Chondrocyte (in vitro differentiated cells): ENCODE measurements at regions not wholly inside any gene's neighbourhood (a gene's known extent, or its start where the extent isn't known, plus 50 kb on each side); places are given as distances from the start of the nearest gene placed in this dataset.
A peak's percentile ranks its signal among the peaks of the same experiment; 100 is the strongest.

Experiments
- DNase-seq: peaks from one replicate; pipeline ENCODE4 v3.0.0; 2021; ENCODE audit warnings: mixed read lengths, low spot score
- H3K27ac Mint-ChIP-seq: one replicate; pipeline ENCODE4 v1.8.0; 2021; ENCODE audit warnings: mild to moderate bottlenecking, moderate library complexity, mixed read lengths; ENCODE audit not compliant: unreplicated experiment
- H3K27me3 Mint-ChIP-seq: 2 replicates; pipeline ENCODE4 v1.8.0; 2021; ENCODE audit warnings: low read depth, mixed read lengths
- H3K36me3 Mint-ChIP-seq: 2 replicates; pipeline ENCODE4 v1.8.0; 2021; ENCODE audit warnings: low read depth, mixed read lengths
- H3K4me1 Mint-ChIP-seq: 2 replicates; pipeline ENCODE4 v1.8.0; 2021; ENCODE audit warnings: low read depth, mild to moderate bottlenecking, mixed read lengths
- H3K4me3 Mint-ChIP-seq: one replicate; pipeline ENCODE4 v1.8.0; 2021; ENCODE audit warnings: mild to moderate bottlenecking, moderate library complexity, mixed read lengths; ENCODE audit not compliant: unreplicated experiment
- H3K9me3 Mint-ChIP-seq: 2 replicates; pipeline ENCODE4 v1.8.0; 2021; ENCODE audit warnings: low read depth, mixed read lengths
- TF ChIP-seq, protein P1 (sequence below): fragments of 200-600 bp; sonication (generic); IDR thresholded peaks from 2 replicates; pipeline ENCODE4 v1.5.0; 2021; ENCODE audit warnings: antibody characterized with exemption, mild to moderate bottlenecking, moderate library complexity

DNA sequence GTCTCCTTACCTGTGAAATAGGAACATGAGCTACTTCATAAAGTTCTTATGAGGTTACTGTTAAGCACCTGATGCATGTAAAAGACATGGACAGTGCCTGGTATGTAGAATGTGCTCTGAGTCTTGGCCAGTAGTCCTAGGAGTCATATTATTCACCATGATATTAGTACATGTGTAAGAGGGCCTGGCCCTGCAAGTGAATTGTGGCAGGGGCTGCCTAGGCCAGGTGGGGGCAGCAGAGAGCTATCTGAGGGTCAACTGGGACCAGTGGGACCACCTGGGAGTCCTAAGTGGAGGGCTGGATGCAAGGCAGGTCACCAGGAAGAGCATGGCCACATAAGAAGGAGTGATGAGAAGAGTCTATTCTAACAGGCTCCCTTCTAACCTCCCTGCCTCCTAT, 529.5 kb downstream of the SOX6 start:
- Mint-ChIP-seq H3K27me3 (no peaks in the 10 kb centered on the region), H3K4me1 (peaks cover 62% of the 10 kb centered on the region), H3K27ac (no peak overlapping the region), H3K9me3 (peaks cover 2% of the 10 kb centered on the region), H3K4me3 (no peak overlapping the region), H3K36me3 (no peaks in the 10 kb centered on the region)
- TF ChIP-seq, protein P1, sequence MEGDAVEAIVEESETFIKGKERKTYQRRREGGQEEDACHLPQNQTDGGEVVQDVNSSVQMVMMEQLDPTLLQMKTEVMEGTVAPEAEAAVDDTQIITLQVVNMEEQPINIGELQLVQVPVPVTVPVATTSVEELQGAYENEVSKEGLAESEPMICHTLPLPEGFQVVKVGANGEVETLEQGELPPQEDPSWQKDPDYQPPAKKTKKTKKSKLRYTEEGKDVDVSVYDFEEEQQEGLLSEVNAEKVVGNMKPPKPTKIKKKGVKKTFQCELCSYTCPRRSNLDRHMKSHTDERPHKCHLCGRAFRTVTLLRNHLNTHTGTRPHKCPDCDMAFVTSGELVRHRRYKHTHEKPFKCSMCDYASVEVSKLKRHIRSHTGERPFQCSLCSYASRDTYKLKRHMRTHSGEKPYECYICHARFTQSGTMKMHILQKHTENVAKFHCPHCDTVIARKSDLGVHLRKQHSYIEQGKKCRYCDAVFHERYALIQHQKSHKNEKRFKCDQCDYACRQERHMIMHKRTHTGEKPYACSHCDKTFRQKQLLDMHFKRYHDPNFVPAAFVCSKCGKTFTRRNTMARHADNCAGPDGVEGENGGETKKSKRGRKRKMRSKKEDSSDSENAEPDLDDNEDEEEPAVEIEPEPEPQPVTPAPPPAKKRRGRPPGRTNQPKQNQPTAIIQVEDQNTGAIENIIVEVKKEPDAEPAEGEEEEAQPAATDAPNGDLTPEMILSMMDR: peak; percentile 78
- no peak for DNase-seq

DNA sequence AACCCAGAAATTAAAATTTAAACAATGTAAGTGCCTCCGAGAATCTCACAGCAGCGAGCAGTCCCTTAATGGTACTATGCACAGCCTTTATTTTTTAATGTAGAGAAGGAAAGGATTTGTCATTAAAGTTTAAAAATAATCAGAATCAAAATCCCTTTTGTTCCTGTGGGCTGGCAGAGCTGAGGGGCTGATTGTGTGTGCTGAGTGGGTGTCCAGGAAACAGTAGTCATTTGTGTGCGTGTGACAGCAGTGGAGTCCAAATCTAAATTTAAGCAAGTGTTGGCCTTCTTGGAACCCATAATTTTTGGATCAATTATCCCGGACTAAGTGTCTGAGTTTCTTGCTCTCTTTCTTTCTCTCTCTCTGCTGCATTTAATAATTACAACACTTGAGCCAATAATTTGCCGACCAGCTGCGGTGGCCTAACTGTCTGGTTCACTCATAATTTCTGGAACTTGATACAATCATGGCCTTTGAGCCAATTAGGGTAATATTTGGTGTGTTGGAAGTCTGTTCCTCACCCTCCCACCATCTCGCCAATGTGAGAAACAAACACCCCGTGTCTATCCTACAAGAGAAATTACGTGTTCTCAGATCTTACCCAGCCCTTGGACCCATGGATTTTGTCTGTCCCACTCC, 528.0 kb downstream of the SOX6 start:
- Mint-ChIP-seq H3K36me3 (no peaks in the 10 kb centered on the region), H3K9me3 (no peaks in the 10 kb centered on the region), H3K4me1 (peaks cover 54% of the 10 kb centered on the region), H3K27me3 (no peaks in the 10 kb centered on the region), H3K4me3 (no peak overlapping the region), H3K27ac (no peak overlapping the region)
- TF ChIP-seq, protein P1: no peak
- no peak for DNase-seq

DNA sequence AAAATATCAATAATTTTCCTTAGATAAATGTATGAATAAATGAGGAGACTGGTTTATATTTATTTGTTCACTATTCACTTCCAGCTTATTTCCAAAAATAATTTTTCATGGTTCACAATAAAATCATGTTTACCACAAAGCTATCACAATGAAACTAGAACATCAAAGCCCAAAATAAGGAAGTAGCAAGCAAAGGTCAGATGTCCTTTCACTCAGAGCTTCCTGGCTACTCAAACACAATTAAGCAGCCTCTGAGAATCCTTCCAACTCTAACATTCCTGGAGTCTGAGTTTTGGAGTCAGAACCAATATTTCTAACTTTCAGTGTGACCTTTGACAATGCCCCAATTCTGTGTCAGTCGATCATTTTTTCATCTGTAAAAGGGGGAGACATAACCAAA, 527.0 kb downstream of the SOX6 start:
- Mint-ChIP-seq H3K4me1 (peaks cover 45% of the 10 kb centered on the region), H3K9me3 (no peaks in the 10 kb centered on the region), H3K27ac (no peak overlapping the region), H3K27me3 (no peaks in the 10 kb centered on the region), H3K36me3 (no peaks in the 10 kb centered on the region), H3K4me3 (no peak overlapping the region)
- DNase-seq: no peak
- TF ChIP-seq, protein P1: no peak

DNA sequence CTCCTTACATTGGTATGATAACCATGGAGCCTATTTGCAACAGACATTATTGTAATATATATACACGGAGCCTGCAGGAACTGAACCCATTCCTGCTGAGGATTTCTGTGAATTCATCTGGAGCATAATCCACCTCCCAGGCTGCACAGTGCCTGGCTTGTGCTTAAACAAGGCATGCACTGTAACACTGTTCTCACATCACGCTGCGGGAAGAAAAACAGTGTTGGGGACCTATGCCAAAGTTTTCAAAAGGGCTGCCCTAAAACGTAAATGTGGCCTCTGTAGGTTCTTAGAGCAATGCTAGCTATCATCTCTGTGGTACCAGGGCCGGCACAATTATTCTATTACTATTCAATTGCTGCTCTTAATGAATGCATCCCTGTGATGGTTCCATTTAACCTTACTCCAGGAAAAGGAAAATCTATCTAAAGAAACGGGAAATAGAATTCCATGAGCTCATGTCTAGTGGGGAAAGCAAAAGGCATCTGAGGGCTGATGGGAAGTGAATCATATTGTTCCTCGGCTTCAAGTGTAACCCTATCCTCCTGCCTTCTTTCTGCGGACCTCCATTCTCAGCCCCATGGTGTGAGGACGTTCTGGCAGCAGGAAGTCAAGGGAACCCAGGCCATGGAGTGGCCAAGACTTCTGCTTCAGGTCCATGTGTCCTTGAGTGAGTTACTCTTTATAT, 525.5 kb downstream of the SOX6 start:
- H3K27me3 Mint-ChIP-seq: no peaks in the 10 kb centered on the region
- H3K4me1 Mint-ChIP-seq: peaks cover 33% of the 10 kb centered on the region
- H3K27ac Mint-ChIP-seq: peak overlapping the region; percentile 24
- TF ChIP-seq, protein P1: no peak
- no peak overlapping the region for H3K4me3 Mint-ChIP-seq
- DNase-seq: no peak
- H3K9me3 Mint-ChIP-seq: no peaks in the 10 kb centered on the region
- no peaks in the 10 kb centered on the region for H3K36me3 Mint-ChIP-seq

DNA sequence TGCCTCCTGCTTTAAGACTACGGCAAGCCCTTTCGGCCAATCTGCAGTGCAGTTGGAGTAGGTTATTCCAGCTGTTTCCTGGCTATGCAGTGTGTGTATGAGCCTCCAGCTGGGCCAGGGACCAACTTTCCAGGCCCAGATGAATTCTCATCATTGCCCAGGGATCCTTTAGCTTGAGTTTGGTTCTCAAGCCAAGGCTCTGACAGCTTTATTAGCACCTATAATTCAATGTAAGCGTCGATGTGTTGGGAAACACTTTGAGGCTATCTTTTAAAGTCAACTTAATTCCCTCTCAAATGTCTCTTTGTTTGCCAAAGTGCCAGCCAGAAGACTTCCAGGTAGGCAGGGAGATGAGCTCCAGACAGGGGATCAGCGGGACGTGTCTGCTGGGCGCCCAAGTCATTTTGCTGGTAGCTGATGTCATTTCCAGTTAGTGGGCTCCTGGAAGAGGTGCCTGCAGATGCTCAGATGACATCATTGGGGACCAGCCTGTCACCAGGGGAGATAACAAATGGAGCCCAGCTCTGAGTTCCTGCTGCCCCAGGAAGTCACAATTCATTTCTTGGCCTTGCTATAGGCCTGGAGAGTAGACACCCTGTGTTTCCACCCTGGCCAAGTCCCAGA, 520.4 kb downstream of the SOX6 start:
- Mint-ChIP-seq H3K27me3 (no peaks in the 10 kb centered on the region), H3K9me3 (no peaks in the 10 kb centered on the region)

More for the DNA sequence above, 520.4 kb downstream of the SOX6 start:
- TF ChIP-seq, protein P1: no peak
- Mint-ChIP-seq H3K4me1 (peaks cover 4% of the 10 kb centered on the region), H3K4me3 (no peak overlapping the region), H3K36me3 (no peaks in the 10 kb centered on the region), H3K27ac (no peak overlapping the region)
- no peak for DNase-seq
